Stimulated activated naive CD8-positive, alpha-beta T cell treated with anti-CD3 and anti-CD28 coated beads, Interleukin-15, Interleukin-2, amounts not matched to agents 100 ng/mL and 50 ng/mL, for 24 hours (primary cell): ENCODE measurements at regions not wholly inside any gene's neighbourhood (a gene's known extent, or its start where the extent isn't known, plus 50 kb on each side); places are given as distances from the start of the nearest gene placed in this dataset.
A peak's percentile ranks its signal among the peaks of the same experiment; 100 is the strongest.
"Not testable (repeated sequence)": the region's sequence is repeated elsewhere in the genome, so short reads cannot be mapped to it uniquely, and the experiment has no call there.

ENCODE experiments used
- H3K27ac Mint-ChIP-seq: one replicate; pipeline ENCODE4 v1.8.0; 2021; ENCODE audit warnings: mild to moderate bottlenecking, mixed read lengths
- H3K27me3 Mint-ChIP-seq: one replicate; pipeline ENCODE4 v1.8.0; 2021; ENCODE audit warnings: mixed read lengths
- H3K36me3 Mint-ChIP-seq: one replicate; pipeline ENCODE4 v1.8.0; 2021; ENCODE audit warnings: low read depth, mixed read lengths
- H3K4me1 Mint-ChIP-seq: one replicate; pipeline ENCODE4 v1.8.0; 2021; ENCODE audit warnings: low read depth, mixed read lengths
- H3K4me3 Mint-ChIP-seq: one replicate; pipeline ENCODE4 v1.8.0; 2021; ENCODE audit warnings: mild to moderate bottlenecking, mixed read lengths
- H3K9me3 Mint-ChIP-seq: one replicate; pipeline ENCODE4 v1.8.0; 2021; ENCODE audit warnings: mixed read lengths

- Mint-ChIP-seq H3K27ac (no peak overlapping the region), H3K36me3 (no peaks in the 10 kb centered on the region), H3K4me3 (no peak overlapping the region), H3K9me3 (no peaks in the 10 kb centered on the region), H3K4me1 (no peaks in the 10 kb centered on the region), H3K27me3 (no peaks in the 10 kb centered on the region)
Measured at GRCh38 chrX:55326985-55327384, 62.3 kb upstream of the PAGE3 start.

DNA sequence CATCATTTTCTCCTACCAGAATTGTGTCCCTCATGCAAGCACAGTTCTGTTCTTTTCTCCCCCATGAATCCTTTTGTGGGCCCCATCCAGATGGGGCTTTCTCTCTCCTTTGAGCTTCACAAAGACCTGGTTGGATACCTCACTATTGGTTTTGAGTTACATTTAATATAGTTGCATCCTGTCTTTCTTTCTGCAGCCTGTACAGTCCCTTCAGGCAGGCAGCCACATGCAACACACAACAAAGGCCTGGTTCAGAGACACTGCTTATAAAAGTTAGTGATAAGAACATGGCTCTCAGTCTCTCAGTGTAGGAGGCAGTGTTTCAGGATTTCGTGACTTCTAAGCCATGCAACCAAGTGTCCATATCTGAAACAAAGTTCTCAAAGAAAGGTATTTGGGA, 70.6 kb upstream of the PAGE3 start:
- Mint-ChIP-seq H3K27ac (no peak overlapping the region), H3K27me3 (no peaks in the 10 kb centered on the region), H3K4me3 (no peak overlapping the region)

DNA sequence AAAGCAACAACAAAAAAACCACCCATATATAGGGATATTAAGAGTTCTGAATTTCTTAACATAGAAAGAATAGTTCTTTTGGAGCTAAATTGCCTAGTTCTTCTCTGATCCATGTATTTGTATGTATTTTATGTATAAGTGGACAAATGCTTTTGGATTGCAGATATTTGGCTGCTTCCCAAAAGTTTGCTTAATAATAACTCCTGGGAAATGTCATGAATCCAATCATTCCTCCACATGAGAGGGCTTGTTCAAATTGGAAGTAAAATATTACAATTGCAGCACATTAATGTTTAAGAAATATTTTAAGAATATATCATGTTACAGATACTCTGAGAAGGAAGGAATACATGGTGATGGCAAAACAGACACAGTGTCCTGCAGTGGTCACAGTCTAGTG, 71.5 kb upstream of the PAGE3 start:
- Mint-ChIP-seq H3K27me3 (no peaks in the 10 kb centered on the region), H3K9me3 (no peaks in the 10 kb centered on the region), H3K4me3 (no peak overlapping the region), H3K27ac (no peak overlapping the region), H3K4me1 (peaks cover 9% of the 10 kb centered on the region), H3K36me3 (no peaks in the 10 kb centered on the region)

More for the DNA sequence above, 70.6 kb upstream of the PAGE3 start:
- Mint-ChIP-seq H3K36me3 (no peaks in the 10 kb centered on the region), H3K4me1 (peaks cover 5% of the 10 kb centered on the region), H3K9me3 (no peaks in the 10 kb centered on the region)

DNA sequence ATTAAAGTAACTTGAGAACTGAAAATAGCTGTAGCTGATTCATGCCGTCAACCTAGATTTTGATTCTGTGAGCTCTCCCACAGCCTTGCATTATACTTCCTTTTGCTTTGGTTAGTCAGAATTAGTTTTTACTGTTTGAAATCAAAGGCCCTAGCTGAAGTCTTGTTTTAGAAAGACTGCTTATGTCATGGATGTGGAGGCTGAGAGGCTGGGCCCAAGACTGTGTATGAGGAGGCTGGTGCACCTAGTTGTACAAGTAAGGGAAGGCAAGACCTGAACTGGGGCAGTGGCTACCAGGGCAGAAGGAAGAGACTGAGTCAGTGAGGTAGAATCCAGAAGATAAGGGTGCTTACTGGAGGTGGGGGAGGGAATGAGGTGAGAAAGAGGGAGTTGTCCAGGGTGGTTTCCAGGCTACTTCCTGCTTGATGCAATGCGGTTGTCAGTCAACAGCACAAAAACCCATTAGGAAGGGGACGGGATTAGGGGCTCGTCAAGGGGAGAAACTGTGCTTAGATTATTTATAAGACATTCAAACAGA, 76.2 kb upstream of the PAGE3 start:
- peak overlapping the region; percentile 74 for H3K27ac Mint-ChIP-seq
- no peak overlapping the region for H3K4me3 Mint-ChIP-seq
- H3K4me1 Mint-ChIP-seq: peaks cover 13% of the 10 kb centered on the region
- no peaks in the 10 kb centered on the region for H3K9me3 Mint-ChIP-seq
- no peaks in the 10 kb centered on the region for H3K36me3 Mint-ChIP-seq
- no peaks in the 10 kb centered on the region for H3K27me3 Mint-ChIP-seq

GRCh38 chrX:55342533-55343501, 78.1 kb upstream of the PAGE3 start:
- Mint-ChIP-seq H3K27me3 (no peaks in the 10 kb centered on the region), H3K9me3 (no peaks in the 10 kb centered on the region), H3K4me3 (no peak overlapping the region), H3K27ac (no peak overlapping the region), H3K4me1 (peaks cover 13% of the 10 kb centered on the region), H3K36me3 (no peaks in the 10 kb centered on the region)

DNA sequence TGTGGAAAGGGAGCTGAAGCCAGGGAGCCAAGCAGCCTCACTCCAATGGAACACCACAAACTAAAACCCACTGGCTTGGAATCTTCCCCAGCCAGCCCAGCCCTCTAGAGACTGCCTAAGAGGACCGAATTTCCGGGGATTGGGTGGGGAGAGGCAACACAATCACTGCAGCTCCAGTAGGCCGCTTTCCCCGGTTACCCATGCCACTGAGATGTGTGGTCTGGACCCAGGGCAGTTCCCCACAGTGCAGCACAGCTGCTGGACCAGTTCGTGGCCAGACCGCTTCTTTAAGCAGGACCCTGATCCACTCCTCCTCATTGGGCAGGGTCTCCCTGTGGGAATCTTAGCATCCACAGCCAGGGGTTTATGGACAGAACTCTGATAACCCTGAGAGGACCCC, 91.9 kb upstream of the PAGE3 start:
- H3K36me3 Mint-ChIP-seq: no peaks in the 10 kb centered on the region
- peaks cover 11% of the 10 kb centered on the region for H3K9me3 Mint-ChIP-seq
- H3K4me1 Mint-ChIP-seq: peaks cover 8% of the 10 kb centered on the region
- H3K27ac Mint-ChIP-seq: no peak overlapping the region
- no peak overlapping the region for H3K4me3 Mint-ChIP-seq
- H3K27me3 Mint-ChIP-seq: no peaks in the 10 kb centered on the region

DNA sequence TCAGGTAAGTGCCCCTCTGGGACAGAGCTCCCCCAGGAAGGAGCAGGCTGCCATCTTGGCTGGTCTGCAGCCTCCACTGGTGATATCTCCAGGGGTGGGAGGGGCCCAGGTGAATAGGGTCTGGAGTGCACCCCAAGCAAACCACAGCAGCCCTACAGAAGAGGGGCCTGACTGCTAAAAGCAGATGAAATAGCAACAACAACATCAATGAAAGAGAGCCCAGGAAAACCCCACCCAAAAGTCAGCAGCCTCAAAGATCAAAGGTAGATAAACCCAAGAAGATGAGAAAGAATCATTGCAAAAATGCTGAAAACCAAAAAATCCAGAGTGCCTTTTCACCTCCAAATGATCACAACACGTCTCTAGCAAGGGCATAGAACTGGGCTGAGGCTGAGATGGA, 92.5 kb upstream of the PAGE3 start:
- Mint-ChIP-seq H3K4me1 (peaks cover 8% of the 10 kb centered on the region), H3K36me3 (no peaks in the 10 kb centered on the region), H3K9me3 (peaks cover 11% of the 10 kb centered on the region), H3K27me3 (no peaks in the 10 kb centered on the region), H3K4me3 (no peak overlapping the region), H3K27ac (no peak overlapping the region)

GRCh38 chrX:55379396-55379795, 72.5 kb upstream of the MAGEH1 start:
- no peak overlapping the region for H3K4me3 Mint-ChIP-seq
- no peaks in the 10 kb centered on the region for H3K36me3 Mint-ChIP-seq
- no peaks in the 10 kb centered on the region for H3K27me3 Mint-ChIP-seq
- no peaks in the 10 kb centered on the region for H3K4me1 Mint-ChIP-seq
- H3K9me3 Mint-ChIP-seq: peaks cover 11% of the 10 kb centered on the region
- no peak overlapping the region for H3K27ac Mint-ChIP-seq

GRCh38 chrX:55389376-55389775, 62.6 kb upstream of the MAGEH1 start:
- no peak overlapping the region for H3K4me3 Mint-ChIP-seq
- no peaks in the 10 kb centered on the region for H3K9me3 Mint-ChIP-seq
- no peak overlapping the region for H3K27ac Mint-ChIP-seq
- no peaks in the 10 kb centered on the region for H3K36me3 Mint-ChIP-seq
- H3K4me1 Mint-ChIP-seq: no peaks in the 10 kb centered on the region
- no peaks in the 10 kb centered on the region for H3K27me3 Mint-ChIP-seq

DNA sequence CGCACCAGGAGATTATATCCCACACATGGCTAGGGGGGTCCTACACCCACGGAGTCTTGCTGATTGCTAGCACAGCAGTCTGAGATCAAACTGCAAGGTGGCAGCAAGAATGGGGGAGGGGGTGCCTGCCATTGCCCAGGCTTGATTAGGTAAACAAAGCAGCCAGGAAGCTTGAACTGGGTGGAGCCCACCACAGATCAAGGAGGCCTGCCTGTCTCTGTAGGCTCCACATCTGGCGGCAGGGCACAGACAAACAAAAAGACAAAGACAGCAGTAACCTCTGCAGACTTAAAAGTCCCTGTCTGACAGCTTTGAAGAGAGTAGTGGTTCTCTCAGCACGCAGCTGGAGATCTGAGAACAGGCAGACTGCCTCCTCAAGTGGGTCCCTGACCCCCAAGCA, 55.1 kb upstream of the MAGEH1 start:
- not testable (repeated sequence) for H3K27me3 Mint-ChIP-seq, H3K4me1 Mint-ChIP-seq, H3K36me3 Mint-ChIP-seq, H3K27ac Mint-ChIP-seq, H3K9me3 Mint-ChIP-seq, H3K4me3 Mint-ChIP-seq
